Astrocyte of the cerebellum (primary cell): ENCODE measurements at regions not wholly inside any gene's neighbourhood (a gene's known extent, or its start where the extent isn't known, plus 50 kb on each side); places are given as distances from the start of the nearest gene placed in this dataset.

Experiments used
- DNase-seq: peaks from one replicate; pipeline ENCODE4 v3.0.0-alpha.2; 2011; ENCODE audit warnings: low read depth
- H3K4me3 ChIP-seq: 2 replicates; pipeline ENCODE4 v1.5.1; 2011; ENCODE audit warnings: mild to moderate bottlenecking, low read depth, low read length, moderate library complexity
- CTCF ChIP-seq: IDR thresholded peaks from 2 replicates; pipeline ENCODE4 v1.5.1; 2012; ENCODE audit warnings: low read length, low read depth, moderate library complexity, mild to moderate bottlenecking; ENCODE audit errors: missing control alignments
- in situ Hi-C: cut with HindIII; loops from 2 replicates; pipeline ENCODE4 v1.10.0; 2017; ENCODE audit warnings: low sequenced_read_pairs

- no peak overlapping the region for H3K4me3 ChIP-seq
- in situ Hi-C loops = no loop called here
- DNase-seq = no peak
- TF ChIP-seq CTCF = no peak
Measured at GRCh38 chr3:473033-473800, 276.7 kb downstream of the CHL1 start.

GRCh38 chr3:474828-475227 is 278.3 kb downstream of the CHL1 start:
- H3K4me3 ChIP-seq = no peak overlapping the region
- in situ Hi-C loops = no loop called here
- TF ChIP-seq CTCF = no peak
- DNase-seq = no peak

- H3K4me3 ChIP-seq = no peak overlapping the region
- in situ Hi-C loops = no loop called here
- no peak for TF ChIP-seq CTCF
- DNase-seq = no peak
Measured at GRCh38 chr3:480070-480469, 283.5 kb downstream of the CHL1 start.

GRCh38 chr3:481111-481510 is 284.5 kb downstream of the CHL1 start:
- in situ Hi-C loops = no loop called here
- TF ChIP-seq CTCF = no peak
- H3K4me3 ChIP-seq = no peak overlapping the region
- no peak for DNase-seq

- H3K4me3 ChIP-seq = no peak overlapping the region
- in situ Hi-C loops = no loop called here
- peak; percentile 12 for TF ChIP-seq CTCF
- DNase-seq = no peak
Measured at GRCh38 chr3:481680-482079, 285.1 kb downstream of the CHL1 start.

GRCh38 chr3:482479-482878 is 285.9 kb downstream of the CHL1 start:
- DNase-seq = no peak
- TF ChIP-seq CTCF = no peak
- in situ Hi-C loops = no loop called here
- H3K4me3 ChIP-seq = no peak overlapping the region
